A549 (cell line): ENCODE measurements at regions not wholly inside any gene's neighbourhood (a gene's known extent, or its start where the extent isn't known, plus 50 kb on each side); places are given as distances from the start of the nearest gene placed in this dataset.

ENCODE experiments used
- ATAC-seq, 2 experiments: fragments of 200-7000 bp in 1 of 2; fragments of >200 bp in 1 of 2; cut with Nextera tagmentation in 1 of 2; cut with Tn5 transposase in 1 of 2; 3 replicates each; pipeline versions ENCODE4 v1.8.0 to v1.9.1; 2018 to 2020; ENCODE audit warnings: mild to moderate bottlenecking in 1 of 2, moderate library complexity in 1 of 2
- CTCF ChIA-PET: fragments of 300-600 bp; sonication (Branson Sonifier 250); formaldehyde crosslinking; extraction: SDS; loops from one replicate; lab custom pipeline; 2021; ENCODE audit warnings: antibody characterized with exemption, inconsistent platforms; lab: Yijun Ruan, JAX
- POLR2A ChIA-PET: fragments of 350-600 bp; formaldehyde crosslinking; extraction: SDS; loops from one replicate; lab custom pipeline; 2021; ENCODE audit warnings: antibody characterized with exemption, inconsistent platforms; lab: Yijun Ruan, JAX
- DNase-seq, 2 experiments: peaks; one replicate each; pipeline versions ENCODE4 v3.0.0 to v3.0.0-alpha.2; 2011 to 2016; ENCODE audit warnings: low read depth in 1 of 2, low spot score in 1 of 2
- FAIRE-seq: peaks from 2 replicates; lab custom pipeline; 2011; peaks lifted over from hg19 to GRCh38; lab: Jason Lieb, UNC
- H3K27ac ChIP-seq, 2 experiments: fragments of >200 bp; sonication (Bioruptor Twin); formaldehyde crosslinking; 3 replicates each; pipeline ENCODE4 v1.5.1; 2016 to 2017
- H3K4me1 ChIP-seq: fragments of >200 bp; sonication (Bioruptor Twin); formaldehyde crosslinking; 3 replicates; pipeline ENCODE4 v1.6.1; 2016
- H3K4me2 ChIP-seq: fragments of >200 bp; sonication (Bioruptor Twin); formaldehyde crosslinking; 3 replicates; pipeline ENCODE4 v1.6.1; 2016
- H3K4me3 ChIP-seq: fragments of >200 bp; sonication (Bioruptor Twin); formaldehyde crosslinking; 3 replicates; pipeline ENCODE4 v1.5.1; 2016
- H3K9me3 ChIP-seq: fragments of >200 bp; sonication (Bioruptor Twin); formaldehyde crosslinking; 3 replicates; pipeline ENCODE4 v1.6.1; 2016
- CBX8 ChIP-seq: fragments of 200-600 bp; sonication (generic); IDR thresholded peaks from 2 replicates; pipeline ENCODE4 v1.6.1; 2016
- EHMT2 ChIP-seq: fragments of 200-600 bp; sonication (generic); IDR thresholded peaks from 2 replicates; pipeline ENCODE4 v1.6.1; 2016; ENCODE audit warnings: antibody characterized with exemption, low read depth, mild to moderate bottlenecking, moderate library complexity
- EP300 ChIP-seq, 2 experiments: fragments of >200 bp; sonication (Bioruptor Twin); formaldehyde crosslinking; IDR thresholded peaks; 2 replicates in 1 of 2; 3 replicates in 1 of 2; pipeline ENCODE4 v1.6.1; 2016 to 2017
- ESRRA ChIP-seq: fragments of 150-350 bp; IDR thresholded peaks from 2 replicates; pipeline ENCODE4 v1.6.1; 2014; ENCODE audit warnings: mild to moderate bottlenecking, low read length, borderline replicate concordance
- FOSB ChIP-seq: fragments of 250-450 bp; sonication (Bioruptor Pico); IDR thresholded peaks from 2 replicates; pipeline ENCODE4 v1.5.0; 2020; ENCODE audit warnings: mild to moderate bottlenecking, moderate library complexity
- FOSL2 ChIP-seq, 2 experiments: fragments of 450-650 bp in 1 of 2; fragments of >200 bp in 1 of 2; sonication (Bioruptor Twin) in 1 of 2; formaldehyde crosslinking; IDR thresholded peaks; 2 replicates each; pipeline versions ENCODE4 v1.5.0 to v1.6.1; 2016 to 2020; ENCODE audit warnings: mild to moderate bottlenecking in 1 of 2, moderate library complexity in 1 of 2
- FOXS1 ChIP-seq: fragments of 250-450 bp; sonication (Bioruptor Pico); IDR thresholded peaks from 2 replicates; pipeline ENCODE4 v1.5.0; 2020; ENCODE audit warnings: mild to moderate bottlenecking, moderate library complexity
- HMGXB4 ChIP-seq: fragments of 250-450 bp; sonication (Bioruptor Pico); IDR thresholded peaks from 2 replicates; pipeline ENCODE4 v1.5.0; 2021; ENCODE audit warnings: mild to moderate bottlenecking, moderate library complexity, borderline replicate concordance
- HOXA7 ChIP-seq: fragments of 250-450 bp; sonication (Bioruptor Pico); IDR thresholded peaks from 2 replicates; pipeline ENCODE4 v1.5.0; 2020; ENCODE audit warnings: mild to moderate bottlenecking, moderate library complexity
- HOXB13 ChIP-seq: fragments of 250-450 bp; sonication (Bioruptor Pico); IDR thresholded peaks from 2 replicates; pipeline ENCODE4 v1.5.0; 2020; ENCODE audit warnings: low read depth, mild to moderate bottlenecking, moderate library complexity
- NR3C1 ChIP-seq: fragments of >200 bp; sonication (Bioruptor Twin); formaldehyde crosslinking; IDR thresholded peaks from 3 replicates; pipeline ENCODE4 v1.6.1; 2017
- PHF8 ChIP-seq: fragments of 200-600 bp; sonication (generic); IDR thresholded peaks from 2 replicates; pipeline ENCODE4 v1.6.1; 2016; ENCODE audit warnings: low read depth, mild to moderate bottlenecking, antibody characterized with exemption, moderate library complexity, borderline replicate concordance
- POLR2AphosphoS2 ChIP-seq: conservative IDR thresholded peaks from 2 replicates; pipeline ENCODE4 v1.6.1; 2012; ENCODE audit warnings: low read length, improper control_type of control experiment, inconsistent platforms
- TP53 ChIP-seq: fragments of 250-450 bp; sonication (Bioruptor Pico); IDR thresholded peaks from 2 replicates; pipeline ENCODE4 v1.5.0; 2021; ENCODE audit warnings: mild to moderate bottlenecking, moderate library complexity
- ZFP36 ChIP-seq: fragments of 450-650 bp; IDR thresholded peaks from 2 replicates; pipeline ENCODE4 v1.6.1; 2014; ENCODE audit warnings: borderline replicate concordance; ENCODE audit not compliant: partially characterized antibody
- WGBS: methylation state at CpG from one replicate; pipeline ENCODE4 v1.1.6; 2017; ENCODE audit errors: missing lambda C conversion rate; 5-methylcytosine and 5-hydroxymethylcytosine counted together
- TF ChIP-seq, protein P1 (sequence below): fragments of >200 bp; sonication (Bioruptor Twin); formaldehyde crosslinking; IDR thresholded peaks from 2 replicates; pipeline ENCODE4 v1.6.1; 2016
- TF ChIP-seq, protein P2 (sequence below): fragments of 450-650 bp; IDR thresholded peaks from 2 replicates; pipeline ENCODE4 v1.6.1; 2014; ENCODE audit warnings: antibody characterized with exemption
- TF ChIP-seq, protein P3 (sequence below): fragments of 200-600 bp; sonication (generic); IDR thresholded peaks from 2 replicates; pipeline ENCODE4 v1.6.1; 2016; ENCODE audit warnings: antibody characterized with exemption, mild to moderate bottlenecking, moderate library complexity

GRCh38 chr2:138997856-138998517 is 217.8 kb upstream of the NXPH2 start:
- Histone ChIP-seq H3K4me2 (no peak overlapping the region), H3K27ac (no peak overlapping the region)

DNA sequence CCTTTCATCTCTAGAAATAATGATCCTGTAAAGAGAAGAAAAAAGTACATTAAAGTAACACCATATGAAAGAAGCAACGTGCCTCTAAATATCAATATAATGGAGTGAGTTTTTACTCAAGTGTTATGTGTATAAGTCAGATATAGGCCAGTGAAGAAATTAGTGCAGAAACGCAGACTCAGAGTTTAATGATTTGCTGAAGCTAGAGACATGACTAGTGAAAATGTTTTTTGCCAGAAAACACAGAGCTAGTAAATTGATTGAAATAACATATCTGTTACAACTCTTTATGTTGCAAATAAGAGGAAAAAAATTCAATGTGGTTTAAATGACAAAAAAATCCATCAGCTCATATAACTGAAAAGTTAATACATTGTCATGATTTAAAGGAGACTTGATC is 217.2 kb upstream of the NXPH2 start:
- Histone ChIP-seq H3K4me2 (no peak overlapping the region), H3K4me1 (no peaks in the 10 kb centered on the region), H3K4me3 (no peak overlapping the region), H3K9me3 (no peaks in the 10 kb centered on the region), H3K27ac (no peak overlapping the region)
- TF ChIP-seq FOSL2 (IDR thresholded peaks at IDR 0.05), result no peak
- no peak for TF ChIP-seq FOSL2 (CRISPR knock-in tag; IDR thresholded peaks at IDR 0.05)
- TF ChIP-seq HOXA7 (CRISPR knock-in tag), result no peak
- TF ChIP-seq, protein P1, sequence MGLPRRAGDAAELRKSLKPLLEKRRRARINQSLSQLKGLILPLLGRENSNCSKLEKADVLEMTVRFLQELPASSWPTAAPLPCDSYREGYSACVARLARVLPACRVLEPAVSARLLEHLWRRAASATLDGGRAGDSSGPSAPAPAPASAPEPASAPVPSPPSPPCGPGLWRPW, result no peak
- no peak for TF ChIP-seq EHMT2
- TF ChIP-seq EP300 (IDR thresholded peaks at IDR 0.05), result no peak
- TF ChIP-seq, protein P2, sequence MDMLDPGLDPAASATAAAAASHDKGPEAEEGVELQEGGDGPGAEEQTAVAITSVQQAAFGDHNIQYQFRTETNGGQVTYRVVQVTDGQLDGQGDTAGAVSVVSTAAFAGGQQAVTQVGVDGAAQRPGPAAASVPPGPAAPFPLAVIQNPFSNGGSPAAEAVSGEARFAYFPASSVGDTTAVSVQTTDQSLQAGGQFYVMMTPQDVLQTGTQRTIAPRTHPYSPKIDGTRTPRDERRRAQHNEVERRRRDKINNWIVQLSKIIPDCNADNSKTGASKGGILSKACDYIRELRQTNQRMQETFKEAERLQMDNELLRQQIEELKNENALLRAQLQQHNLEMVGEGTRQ, result no peak
- TF ChIP-seq PHF8, result no peak
- no peak for TF ChIP-seq TP53 (CRISPR knock-in tag)
- TF ChIP-seq ESRRA, result no peak
- no peak for TF ChIP-seq CBX8
- no peak for TF ChIP-seq POLR2AphosphoS2
- no peak for TF ChIP-seq HMGXB4 (CRISPR knock-in tag)
- TF ChIP-seq, protein P3, sequence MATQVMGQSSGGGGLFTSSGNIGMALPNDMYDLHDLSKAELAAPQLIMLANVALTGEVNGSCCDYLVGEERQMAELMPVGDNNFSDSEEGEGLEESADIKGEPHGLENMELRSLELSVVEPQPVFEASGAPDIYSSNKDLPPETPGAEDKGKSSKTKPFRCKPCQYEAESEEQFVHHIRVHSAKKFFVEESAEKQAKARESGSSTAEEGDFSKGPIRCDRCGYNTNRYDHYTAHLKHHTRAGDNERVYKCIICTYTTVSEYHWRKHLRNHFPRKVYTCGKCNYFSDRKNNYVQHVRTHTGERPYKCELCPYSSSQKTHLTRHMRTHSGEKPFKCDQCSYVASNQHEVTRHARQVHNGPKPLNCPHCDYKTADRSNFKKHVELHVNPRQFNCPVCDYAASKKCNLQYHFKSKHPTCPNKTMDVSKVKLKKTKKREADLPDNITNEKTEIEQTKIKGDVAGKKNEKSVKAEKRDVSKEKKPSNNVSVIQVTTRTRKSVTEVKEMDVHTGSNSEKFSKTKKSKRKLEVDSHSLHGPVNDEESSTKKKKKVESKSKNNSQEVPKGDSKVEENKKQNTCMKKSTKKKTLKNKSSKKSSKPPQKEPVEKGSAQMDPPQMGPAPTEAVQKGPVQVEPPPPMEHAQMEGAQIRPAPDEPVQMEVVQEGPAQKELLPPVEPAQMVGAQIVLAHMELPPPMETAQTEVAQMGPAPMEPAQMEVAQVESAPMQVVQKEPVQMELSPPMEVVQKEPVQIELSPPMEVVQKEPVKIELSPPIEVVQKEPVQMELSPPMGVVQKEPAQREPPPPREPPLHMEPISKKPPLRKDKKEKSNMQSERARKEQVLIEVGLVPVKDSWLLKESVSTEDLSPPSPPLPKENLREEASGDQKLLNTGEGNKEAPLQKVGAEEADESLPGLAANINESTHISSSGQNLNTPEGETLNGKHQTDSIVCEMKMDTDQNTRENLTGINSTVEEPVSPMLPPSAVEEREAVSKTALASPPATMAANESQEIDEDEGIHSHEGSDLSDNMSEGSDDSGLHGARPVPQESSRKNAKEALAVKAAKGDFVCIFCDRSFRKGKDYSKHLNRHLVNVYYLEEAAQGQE, result no peak
- TF ChIP-seq ZFP36, result no peak
- no peak for TF ChIP-seq FOSB (CRISPR knock-in tag)
- TF ChIP-seq FOXS1 (CRISPR knock-in tag), result no peak
- FAIRE-seq, result no peak
- CTCF ChIA-PET, result no interaction called here
- POLR2A ChIA-PET, result no interaction called here
- ATAC-seq, result no peak
- 1% methylated on average over 2 of the region's 2 CpGs for WGBS
- no peak for DNase-seq

More at GRCh38 chr2:138997856-138998517, 217.8 kb upstream of the NXPH2 start:
- FAIRE-seq (no peak), DNase-seq (no peak), ATAC-seq (no peak)
- Histone ChIP-seq H3K9me3 (no peaks in the 10 kb centered on the region), H3K4me1 (no peaks in the 10 kb centered on the region), H3K4me3 (no peak overlapping the region)
- CTCF ChIA-PET, result no interaction called here
- TF ChIP-seq HOXB13 (no peak), EP300 (IDR thresholded peaks at IDR 0.05) (no peak), NR3C1 (no peak)
- 8% methylated on average over 3 of the region's 3 CpGs for WGBS
- POLR2A ChIA-PET, result no interaction called here
